ENCODE measurements at regions not wholly inside any gene's neighbourhood (a gene's known extent, or its start where the extent isn't known, plus 50 kb on each side); places are given as distances from the start of the nearest gene placed in this dataset.

DNA sequence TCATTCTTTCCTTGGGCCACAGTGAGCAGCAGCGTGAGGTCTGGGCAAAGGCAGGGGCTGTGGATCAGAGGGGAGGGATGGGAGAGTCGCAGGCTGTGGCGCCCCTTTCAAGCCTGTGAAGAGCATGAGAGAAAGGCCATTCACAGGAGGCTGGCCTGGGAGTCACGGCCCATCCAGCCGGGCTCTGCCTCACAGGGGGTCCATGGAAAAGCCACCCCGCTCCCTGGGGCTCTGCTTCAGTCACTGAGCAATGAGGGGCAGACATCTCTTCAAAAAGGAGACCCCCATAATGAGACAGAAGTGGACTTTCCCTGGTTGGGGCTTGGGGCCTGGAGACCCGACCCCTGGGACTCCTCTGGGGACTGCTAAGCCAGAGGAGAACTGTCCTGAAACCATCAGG is 117.0 kb upstream of the GSC start:
- TF ChIP-seq EP300 (IDR thresholded peaks at IDR 0.05) (no peak), POLR2A (IDR thresholded peaks at IDR 0.05) (no peak)
- TF ChIP-seq, protein P1, sequence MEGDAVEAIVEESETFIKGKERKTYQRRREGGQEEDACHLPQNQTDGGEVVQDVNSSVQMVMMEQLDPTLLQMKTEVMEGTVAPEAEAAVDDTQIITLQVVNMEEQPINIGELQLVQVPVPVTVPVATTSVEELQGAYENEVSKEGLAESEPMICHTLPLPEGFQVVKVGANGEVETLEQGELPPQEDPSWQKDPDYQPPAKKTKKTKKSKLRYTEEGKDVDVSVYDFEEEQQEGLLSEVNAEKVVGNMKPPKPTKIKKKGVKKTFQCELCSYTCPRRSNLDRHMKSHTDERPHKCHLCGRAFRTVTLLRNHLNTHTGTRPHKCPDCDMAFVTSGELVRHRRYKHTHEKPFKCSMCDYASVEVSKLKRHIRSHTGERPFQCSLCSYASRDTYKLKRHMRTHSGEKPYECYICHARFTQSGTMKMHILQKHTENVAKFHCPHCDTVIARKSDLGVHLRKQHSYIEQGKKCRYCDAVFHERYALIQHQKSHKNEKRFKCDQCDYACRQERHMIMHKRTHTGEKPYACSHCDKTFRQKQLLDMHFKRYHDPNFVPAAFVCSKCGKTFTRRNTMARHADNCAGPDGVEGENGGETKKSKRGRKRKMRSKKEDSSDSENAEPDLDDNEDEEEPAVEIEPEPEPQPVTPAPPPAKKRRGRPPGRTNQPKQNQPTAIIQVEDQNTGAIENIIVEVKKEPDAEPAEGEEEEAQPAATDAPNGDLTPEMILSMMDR (IDR thresholded peaks at IDR 0.05), result no peak
